ENCODE measurements at regions not wholly inside any gene's neighbourhood (a gene's known extent, or its start where the extent isn't known, plus 50 kb on each side); places are given as distances from the start of the nearest gene placed in this dataset.

- POLR2A ChIA-PET = no interaction called here
- Mint-ChIP-seq H3K36me3 (ENCODE audit: low read depth) (no peaks in the 10 kb centered on the region), H3K4me3 (no peak overlapping the region), H3K9me3 (peaks cover 6% of the 10 kb centered on the region), H3K27ac (no peak overlapping the region), H3K27me3 (no peaks in the 10 kb centered on the region), H3K4me1 (no peaks in the 10 kb centered on the region)
- CTCF ChIA-PET = no interaction called here
- DNase-seq = no peak
Observed at GRCh38 chr21:24852610-24853195, 754.6 kb downstream of the MRPL39 start.

DNA sequence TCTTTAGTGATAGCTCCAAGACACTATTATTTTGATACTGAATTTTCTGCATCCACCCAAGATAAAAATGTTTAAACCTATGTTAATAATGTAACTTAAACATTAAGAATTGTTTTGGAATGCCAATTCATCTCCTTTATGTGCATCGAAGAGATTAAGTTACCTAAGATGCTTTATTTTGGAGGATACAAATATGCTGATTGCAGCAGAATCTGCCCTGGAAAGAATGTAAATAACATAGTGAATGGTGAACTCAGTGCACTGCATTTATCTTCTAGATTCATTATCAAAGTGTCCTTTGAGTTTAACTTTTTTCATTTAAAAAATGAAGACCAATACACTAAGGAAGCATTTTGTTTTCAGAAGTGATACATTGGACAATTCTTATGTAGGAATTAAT is 757.2 kb downstream of the MRPL39 start:
- no peaks in the 10 kb centered on the region for H3K36me3 Mint-ChIP-seq (ENCODE audit: low read depth)
- H3K27ac Mint-ChIP-seq = no peak overlapping the region
- ChIA-PET POLR2A (no interaction called here), CTCF (no interaction called here)
- no peak for DNase-seq
- peaks cover 6% of the 10 kb centered on the region for H3K9me3 Mint-ChIP-seq
- no peaks in the 10 kb centered on the region for H3K27me3 Mint-ChIP-seq
- no peaks in the 10 kb centered on the region for H3K4me1 Mint-ChIP-seq
- no peak overlapping the region for H3K4me3 Mint-ChIP-seq

DNA sequence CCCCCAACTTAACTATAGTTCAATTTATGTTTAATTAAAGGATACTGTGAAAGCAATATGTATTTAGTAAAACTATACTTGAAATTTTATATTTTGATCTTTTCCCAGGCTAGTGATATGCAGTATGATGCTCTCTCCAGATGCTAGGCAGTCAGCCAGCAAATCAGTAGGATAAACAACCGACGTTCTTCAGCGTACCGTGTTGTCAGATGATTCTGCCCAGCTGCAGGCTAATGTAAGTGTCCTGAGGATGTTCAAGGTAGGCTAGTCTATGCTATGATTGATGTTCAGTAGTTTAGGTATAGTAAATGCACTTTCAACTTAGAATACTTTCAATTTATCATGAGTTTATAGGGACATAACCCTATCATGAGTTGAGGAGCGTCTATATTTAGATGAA is 762.6 kb downstream of the MRPL39 start:
- Mint-ChIP-seq H3K27me3 (no peaks in the 10 kb centered on the region), H3K9me3 (peaks cover 2% of the 10 kb centered on the region), H3K4me1 (no peaks in the 10 kb centered on the region), H3K27ac (no peak overlapping the region), H3K4me3 (no peak overlapping the region), H3K36me3 (ENCODE audit: low read depth) (no peaks in the 10 kb centered on the region)
- ChIA-PET CTCF (interaction anchor here (0.5 kb wide), 1 partner anchor 221 kb away, joined by 3 read pairs; no protein-coding TSS in a partner anchor), POLR2A (no interaction called here)
- DNase-seq = no peak

DNA sequence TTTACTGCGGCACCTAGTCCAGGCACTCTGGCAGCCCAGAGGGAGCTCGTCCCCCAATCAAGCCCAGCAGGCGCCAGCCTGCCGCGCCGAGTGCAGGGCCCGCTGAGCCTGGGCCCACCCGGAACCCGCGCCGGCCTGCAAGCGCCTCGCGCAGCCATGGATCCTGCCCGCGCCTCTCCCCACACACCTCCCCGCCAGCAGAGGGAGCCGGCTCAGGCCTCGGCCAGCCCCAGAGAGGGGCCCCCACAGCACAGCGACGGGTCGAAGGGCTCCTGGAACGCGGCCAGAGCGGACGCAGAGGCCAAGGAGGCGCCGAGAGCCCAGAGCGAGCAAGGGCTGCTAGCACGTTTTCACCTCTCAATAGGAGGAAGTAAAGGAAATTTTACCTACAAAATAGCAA is 767.0 kb downstream of the MRPL39 start:
- Mint-ChIP-seq H3K4me3 (no peak overlapping the region), H3K9me3 (no peaks in the 10 kb centered on the region), H3K27me3 (no peaks in the 10 kb centered on the region), H3K4me1 (no peaks in the 10 kb centered on the region), H3K27ac (no peak overlapping the region), H3K36me3 (ENCODE audit: low read depth) (no peaks in the 10 kb centered on the region)
- CTCF ChIA-PET = no interaction called here
- no peak for DNase-seq
- POLR2A ChIA-PET = no interaction called here

DNA sequence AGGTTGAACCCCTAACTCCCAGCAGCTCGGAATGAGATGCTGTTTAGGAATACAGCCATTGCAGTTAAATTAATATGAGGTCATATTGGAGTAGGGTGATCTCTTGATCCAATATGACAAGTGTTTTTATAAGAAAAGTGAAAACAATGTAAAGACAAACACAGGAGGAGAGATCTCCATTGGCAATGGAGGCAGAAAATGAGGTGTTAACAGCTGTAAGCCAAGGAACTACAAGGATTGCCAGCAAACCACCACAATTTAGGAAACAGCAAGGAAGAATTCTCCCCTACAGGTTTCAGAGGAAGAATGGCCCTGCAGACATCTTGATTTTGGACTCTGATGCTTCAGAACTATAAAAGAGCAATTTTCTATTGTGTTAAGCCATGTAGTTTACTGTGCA is 774.3 kb downstream of the MRPL39 start:
- Mint-ChIP-seq H3K4me1 (no peaks in the 10 kb centered on the region), H3K36me3 (ENCODE audit: low read depth) (no peaks in the 10 kb centered on the region), H3K4me3 (no peak overlapping the region), H3K9me3 (no peaks in the 10 kb centered on the region), H3K27ac (no peak overlapping the region), H3K27me3 (no peaks in the 10 kb centered on the region)
- no peak for DNase-seq
- POLR2A ChIA-PET = no interaction called here
- CTCF ChIA-PET = no interaction called here

DNA sequence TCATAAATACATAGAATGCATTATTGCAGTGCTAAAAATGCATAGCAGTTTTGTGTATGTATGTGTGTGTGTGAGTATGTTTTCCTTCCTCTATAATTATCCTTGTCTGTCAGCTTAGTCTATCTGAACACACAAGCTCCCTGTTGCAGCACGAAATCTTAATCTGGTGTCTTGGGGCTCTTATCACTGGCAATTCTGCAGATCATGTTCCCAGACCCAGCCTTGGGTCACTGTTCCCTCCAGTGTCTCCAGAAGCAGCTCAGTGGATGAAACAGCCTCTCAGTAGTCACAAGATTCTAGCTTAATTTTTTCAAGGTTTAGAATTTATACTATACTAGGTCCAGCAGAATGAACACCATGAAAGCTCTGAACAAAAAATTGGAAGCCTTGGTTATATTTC is 777.9 kb downstream of the MRPL39 start:
- Mint-ChIP-seq H3K4me1 (no peaks in the 10 kb centered on the region), H3K4me3 (no peak overlapping the region), H3K9me3 (no peaks in the 10 kb centered on the region), H3K27ac (no peak overlapping the region), H3K27me3 (no peaks in the 10 kb centered on the region), H3K36me3 (ENCODE audit: low read depth) (no peaks in the 10 kb centered on the region)
- ChIA-PET POLR2A (no interaction called here), CTCF (interaction anchor here (0.5 kb wide), 1 partner anchor 570 kb away, joined by 3 read pairs; no protein-coding TSS in a partner anchor)
- no peak for DNase-seq

- H3K27ac Mint-ChIP-seq = no peak overlapping the region
- no peak for DNase-seq
- H3K4me3 Mint-ChIP-seq = no peak overlapping the region
- ChIA-PET POLR2A (no interaction called here), CTCF (no interaction called here)
- no peaks in the 10 kb centered on the region for H3K9me3 Mint-ChIP-seq
- H3K27me3 Mint-ChIP-seq = no peaks in the 10 kb centered on the region
- H3K36me3 Mint-ChIP-seq (ENCODE audit: low read depth) = no peaks in the 10 kb centered on the region
- H3K4me1 Mint-ChIP-seq = no peaks in the 10 kb centered on the region
Observed at GRCh38 chr21:24826822-24827221, 780.5 kb downstream of the MRPL39 start.

GRCh38 chr21:24825348-24825747 is 781.9 kb downstream of the MRPL39 start:
- CTCF ChIA-PET = no interaction called here
- no peaks in the 10 kb centered on the region for H3K27me3 Mint-ChIP-seq
- H3K4me3 Mint-ChIP-seq = no peak overlapping the region
- no peak for DNase-seq
- POLR2A ChIA-PET = no interaction called here
- no peaks in the 10 kb centered on the region for H3K4me1 Mint-ChIP-seq
- no peaks in the 10 kb centered on the region for H3K9me3 Mint-ChIP-seq
- no peaks in the 10 kb centered on the region for H3K36me3 Mint-ChIP-seq (ENCODE audit: low read depth)
- no peak overlapping the region for H3K27ac Mint-ChIP-seq

- no peak for DNase-seq
- Mint-ChIP-seq H3K4me3 (no peak overlapping the region), H3K9me3 (no peaks in the 10 kb centered on the region), H3K27ac (no peak overlapping the region), H3K4me1 (no peaks in the 10 kb centered on the region), H3K27me3 (no peaks in the 10 kb centered on the region), H3K36me3 (ENCODE audit: low read depth) (no peaks in the 10 kb centered on the region)
- ChIA-PET POLR2A (no interaction called here), CTCF (no interaction called here)
Observed at GRCh38 chr21:24824209-24824608, 783.1 kb downstream of the MRPL39 start.

- CTCF ChIA-PET = no interaction called here
- Mint-ChIP-seq H3K4me3 (no peak overlapping the region), H3K27ac (no peak overlapping the region), H3K4me1 (no peaks in the 10 kb centered on the region), H3K27me3 (no peaks in the 10 kb centered on the region), H3K9me3 (no peaks in the 10 kb centered on the region), H3K36me3 (ENCODE audit: low read depth) (no peaks in the 10 kb centered on the region)
- DNase-seq = no peak
- POLR2A ChIA-PET = no interaction called here
Observed at GRCh38 chr21:24823247-24823646, 784.0 kb downstream of the MRPL39 start.

DNA sequence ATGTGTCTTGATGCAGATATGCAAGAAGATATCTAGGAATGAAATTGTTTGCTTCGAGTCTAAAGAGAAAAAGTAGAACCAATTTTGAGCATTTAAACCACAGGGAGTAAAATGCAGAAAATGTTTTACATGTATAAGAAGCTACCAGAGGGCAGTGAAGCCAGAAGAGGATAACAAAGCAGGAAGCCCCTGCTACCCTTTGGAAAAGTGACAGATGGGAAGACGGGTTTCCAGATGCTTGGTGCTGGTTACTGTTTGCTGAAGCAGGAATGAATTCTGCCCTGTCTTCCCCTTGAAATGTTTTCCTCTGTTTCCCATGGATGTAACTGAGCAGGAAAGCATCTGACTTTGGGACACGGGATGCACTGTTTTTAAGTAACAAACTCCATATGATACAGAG is 822.2 kb downstream of the MRPL39 start:
- Mint-ChIP-seq H3K36me3 (ENCODE audit: low read depth) (no peaks in the 10 kb centered on the region), H3K4me1 (no peaks in the 10 kb centered on the region), H3K27me3 (no peaks in the 10 kb centered on the region), H3K27ac (no peak overlapping the region), H3K9me3 (no peaks in the 10 kb centered on the region), H3K4me3 (no peak overlapping the region)
- no peak for DNase-seq
- POLR2A ChIA-PET = no interaction called here
- CTCF ChIA-PET = no interaction called here

GRCh38 chr21:24781146-24781545 is 826.1 kb downstream of the MRPL39 start:
- CTCF ChIA-PET = no interaction called here
- Mint-ChIP-seq H3K9me3 (no peaks in the 10 kb centered on the region), H3K4me3 (no peak overlapping the region), H3K27me3 (no peaks in the 10 kb centered on the region), H3K4me1 (no peaks in the 10 kb centered on the region), H3K27ac (no peak overlapping the region), H3K36me3 (ENCODE audit: low read depth) (no peaks in the 10 kb centered on the region)
- POLR2A ChIA-PET = no interaction called here
- DNase-seq = no peak

- Mint-ChIP-seq H3K36me3 (ENCODE audit: low read depth) (no peaks in the 10 kb centered on the region), H3K27ac (no peak overlapping the region), H3K9me3 (no peaks in the 10 kb centered on the region), H3K27me3 (no peaks in the 10 kb centered on the region), H3K4me3 (no peak overlapping the region), H3K4me1 (no peaks in the 10 kb centered on the region)
- no peak for DNase-seq
- ChIA-PET POLR2A (no interaction called here), CTCF (no interaction called here)
Observed at GRCh38 chr21:24759348-24760075, 847.8 kb downstream of the MRPL39 start.

DNA sequence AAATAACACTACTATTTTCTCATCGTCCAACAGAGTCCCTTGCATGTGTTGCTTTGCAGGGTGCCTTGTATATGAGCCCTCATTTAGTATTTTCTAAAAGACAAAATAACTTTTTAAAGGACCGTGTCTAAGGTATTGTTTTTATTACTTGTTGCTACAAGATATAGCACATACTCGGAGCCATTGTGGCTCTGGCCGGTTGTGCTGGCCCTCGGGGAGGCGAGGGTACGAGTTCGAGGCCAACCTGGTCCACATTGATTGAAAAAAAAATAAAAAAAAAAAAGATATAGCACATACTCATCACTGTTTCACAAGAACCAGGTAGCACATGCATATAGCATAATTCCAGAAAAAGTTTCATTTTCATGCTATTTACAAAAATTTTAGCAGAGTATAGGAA is 869.2 kb downstream of the MRPL39 start:
- H3K4me1 Mint-ChIP-seq = no peaks in the 10 kb centered on the region
- POLR2A ChIA-PET = no interaction called here

More for the DNA sequence above, 869.2 kb downstream of the MRPL39 start:
- Mint-ChIP-seq H3K36me3 (ENCODE audit: low read depth) (no peaks in the 10 kb centered on the region), H3K9me3 (no peaks in the 10 kb centered on the region), H3K27me3 (no peaks in the 10 kb centered on the region), H3K4me3 (no peak overlapping the region), H3K27ac (no peak overlapping the region)
- no peak for DNase-seq
- CTCF ChIA-PET = no interaction called here

Data from activated CD4-positive, alpha-beta T cell treated with anti-CD3 and anti-CD28 coated beads, Interleukin-2, amount 10 ng/mL, durations not matched to agents 7 days and 5 days (primary cell).